Body of pancreas (tissue), 4 donors: ENCODE measurements at regions not wholly inside any gene's neighbourhood (a gene's known extent, or its start where the extent isn't known, plus 50 kb on each side); places are given as distances from the start of the nearest gene placed in this dataset.

Source experiments
- POLR2A ChIP-seq, 3 donors: fragments of 450-650 bp; IDR thresholded peaks; one replicate each; pipeline ENCODE4 v1.6.1; 2016; ENCODE audit warnings: antibody characterized with exemption in 3 of 3, mild to moderate bottlenecking in 2 of 3
- TF ChIP-seq, protein P1 (sequence below), 7 experiments: fragments of 450-650 bp in 4 of 7; fragments of 200-600 bp in 3 of 7; sonication (generic) in 3 of 7; IDR thresholded peaks; one replicate each; pipeline ENCODE4 v1.5.1; 2016 to 2019; ENCODE audit warnings: antibody characterized with exemption in 7 of 7

DNA sequence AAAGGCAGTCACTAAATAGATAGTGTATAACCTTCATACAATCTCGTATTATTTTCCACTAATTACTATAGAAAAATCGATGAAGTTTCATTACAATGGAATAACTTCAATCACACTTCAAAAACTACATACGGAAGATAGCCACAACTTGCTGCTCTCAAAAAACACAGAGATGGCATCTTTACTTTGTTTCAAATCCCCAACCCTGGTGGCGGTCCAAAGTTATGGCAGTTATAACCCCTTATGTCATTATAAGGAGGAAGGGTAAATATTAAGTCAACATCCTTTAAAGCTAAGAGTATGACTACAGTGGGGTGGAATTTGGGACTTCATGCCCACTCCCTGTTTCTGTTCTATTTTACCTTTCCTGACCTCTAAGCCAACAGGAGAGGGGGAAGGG lies 146.5 kb downstream of the LACC1 start:
- no peak for TF ChIP-seq POLR2A (IDR thresholded peaks at IDR 0.05)
- TF ChIP-seq, protein P1, sequence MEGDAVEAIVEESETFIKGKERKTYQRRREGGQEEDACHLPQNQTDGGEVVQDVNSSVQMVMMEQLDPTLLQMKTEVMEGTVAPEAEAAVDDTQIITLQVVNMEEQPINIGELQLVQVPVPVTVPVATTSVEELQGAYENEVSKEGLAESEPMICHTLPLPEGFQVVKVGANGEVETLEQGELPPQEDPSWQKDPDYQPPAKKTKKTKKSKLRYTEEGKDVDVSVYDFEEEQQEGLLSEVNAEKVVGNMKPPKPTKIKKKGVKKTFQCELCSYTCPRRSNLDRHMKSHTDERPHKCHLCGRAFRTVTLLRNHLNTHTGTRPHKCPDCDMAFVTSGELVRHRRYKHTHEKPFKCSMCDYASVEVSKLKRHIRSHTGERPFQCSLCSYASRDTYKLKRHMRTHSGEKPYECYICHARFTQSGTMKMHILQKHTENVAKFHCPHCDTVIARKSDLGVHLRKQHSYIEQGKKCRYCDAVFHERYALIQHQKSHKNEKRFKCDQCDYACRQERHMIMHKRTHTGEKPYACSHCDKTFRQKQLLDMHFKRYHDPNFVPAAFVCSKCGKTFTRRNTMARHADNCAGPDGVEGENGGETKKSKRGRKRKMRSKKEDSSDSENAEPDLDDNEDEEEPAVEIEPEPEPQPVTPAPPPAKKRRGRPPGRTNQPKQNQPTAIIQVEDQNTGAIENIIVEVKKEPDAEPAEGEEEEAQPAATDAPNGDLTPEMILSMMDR (IDR thresholded peaks at IDR 0.05) = no peak
